ENCODE measurements at regions not wholly inside any gene's neighbourhood (a gene's known extent, or its start where the extent isn't known, plus 50 kb on each side); places are given as distances from the start of the nearest gene placed in this dataset.

- no peak for TF ChIP-seq CTCF (IDR thresholded peaks at IDR 0.05)
- no peak for TF ChIP-seq POLR2A (IDR thresholded peaks at IDR 0.05)
- DNase-seq (ENCODE audit: low spot score in 2 of 2), result peak in 1 of 2 donors; percentile 58
- WGBS, 2 donors, result 87% methylated on average over 10 of the region's 10 CpGs
- intact Hi-C loops (cut with DNase I; ENCODE audit: low total_unique reads), result no loop called here
- H3K4me3 ChIP-seq (ENCODE audit: low read depth, poor library complexity, severe bottlenecking), result no peak overlapping the region
Observed at GRCh38 chr20:60088236-60088635, 130.0 kb downstream of the CDH26 start.

- peak in 1 of 2 donors; percentile 9 for DNase-seq (ENCODE audit: low spot score in 2 of 2)
- intact Hi-C loops (cut with DNase I; ENCODE audit: low total_unique reads), result no loop called here
- no peak overlapping the region for H3K4me3 ChIP-seq (ENCODE audit: low read depth, poor library complexity, severe bottlenecking)
- no peak for TF ChIP-seq CTCF (IDR thresholded peaks at IDR 0.05)
- no peak for TF ChIP-seq POLR2A (IDR thresholded peaks at IDR 0.05)
- WGBS, 2 donors, result 42 to 46% methylated on average over 4 of the region's 4 CpGs
Observed at GRCh38 chr20:60090631-60091030, 132.4 kb downstream of the CDH26 start.

- 76 to 81% methylated on average over 5 of the region's 5 CpGs for WGBS, 2 donors
- no peak overlapping the region for H3K4me3 ChIP-seq (ENCODE audit: low read depth, poor library complexity, severe bottlenecking)
- intact Hi-C loops (cut with DNase I; ENCODE audit: low total_unique reads), result no loop called here
- TF ChIP-seq POLR2A (IDR thresholded peaks at IDR 0.05) (no peak), CTCF (IDR thresholded peaks at IDR 0.05) (no peak)
- DNase-seq (ENCODE audit: low spot score in 2 of 2), result peak in 1 of 2 donors; percentile 53
Observed at GRCh38 chr20:60091305-60091704, 133.1 kb downstream of the CDH26 start.

- no peak overlapping the region for H3K4me3 ChIP-seq (ENCODE audit: low read depth, poor library complexity, severe bottlenecking)
Observed at GRCh38 chr20:60091861-60092260, 133.6 kb downstream of the CDH26 start.

GRCh38 chr20:60092729-60093128 is 134.5 kb downstream of the CDH26 start:
- no peak for DNase-seq (ENCODE audit: low spot score in 2 of 2)
- TF ChIP-seq CTCF (IDR thresholded peaks at IDR 0.05), result no peak
- TF ChIP-seq POLR2A (IDR thresholded peaks at IDR 0.05), result no peak
- intact Hi-C loops (cut with DNase I; ENCODE audit: low total_unique reads), result no loop called here
- H3K4me3 ChIP-seq (ENCODE audit: low read depth, poor library complexity, severe bottlenecking), result no peak overlapping the region

More at GRCh38 chr20:60091861-60092260, 133.6 kb downstream of the CDH26 start:
- peak in 1 of 2 donors; percentile 17 for DNase-seq (ENCODE audit: low spot score in 2 of 2)
- TF ChIP-seq POLR2A (IDR thresholded peaks at IDR 0.05) (no peak), CTCF (IDR thresholded peaks at IDR 0.05) (no peak)
- 100% methylated on average over 1 of the region's 1 CpG for WGBS, 2 donors
- intact Hi-C loops (cut with DNase I; ENCODE audit: low total_unique reads), result no loop called here

GRCh38 chr20:60095456-60095855 is 137.2 kb downstream of the CDH26 start:
- TF ChIP-seq POLR2A (IDR thresholded peaks at IDR 0.05), result no peak
- no peak for TF ChIP-seq CTCF (IDR thresholded peaks at IDR 0.05)
- peak in 1 of 2 donors; percentile 48 for DNase-seq (ENCODE audit: low spot score in 2 of 2)

More at GRCh38 chr20:60095456-60095855, 137.2 kb downstream of the CDH26 start:
- intact Hi-C loops (cut with DNase I; ENCODE audit: low total_unique reads), result no loop called here
- WGBS, 2 donors, result 76 to 82% methylated on average over 5 of the region's 5 CpGs
- H3K4me3 ChIP-seq (ENCODE audit: low read depth, poor library complexity, severe bottlenecking), result no peak overlapping the region

Data from lower leg skin (tissue), 4 donors.